Stimulated activated CD4-positive, alpha-beta T cell treated with anti-CD3 and anti-CD28 coated beads, TNF-alpha, amount 100 ng/mL, for 48 hours (primary cell): ENCODE measurements at regions not wholly inside any gene's neighbourhood (a gene's known extent, or its start where the extent isn't known, plus 50 kb on each side); places are given as distances from the start of the nearest gene placed in this dataset.

ENCODE experiments used
- DNase-seq, 3 donors: peaks; one replicate each; pipeline ENCODE4 v3.0.0-alpha.2; 2020; ENCODE audit warnings: low read depth in 3 of 3

- no peak for DNase-seq
Observed at GRCh38 chr18:72470391-72470790, 73.8 kb downstream of the CBLN2 start.

GRCh38 chr18:72468021-72468710 is 76.0 kb downstream of the CBLN2 start:
- DNase-seq, result no peak

- DNase-seq, result no peak
Observed at GRCh38 chr18:72460210-72460680, 83.9 kb downstream of the CBLN2 start.

GRCh38 chr18:72458271-72458670 is 85.9 kb downstream of the CBLN2 start:
- no peak for DNase-seq

- no peak for DNase-seq
Observed at GRCh38 chr18:72456802-72457201, 87.3 kb downstream of the CBLN2 start.

GRCh38 chr18:72452328-72452727 is 91.8 kb downstream of the CBLN2 start:
- no peak for DNase-seq

GRCh38 chr18:72444798-72445155 is 99.4 kb downstream of the CBLN2 start:
- no peak for DNase-seq

- DNase-seq, result no peak
Observed at GRCh38 chr18:72444111-72444797, 99.9 kb downstream of the CBLN2 start.

GRCh38 chr18:72436401-72436800 is 107.7 kb downstream of the CBLN2 start:
- DNase-seq, result no peak

GRCh38 chr18:72433756-72434155 is 110.4 kb downstream of the CBLN2 start:
- no peak for DNase-seq

GRCh38 chr18:72427721-72428120 is 116.4 kb downstream of the CBLN2 start:
- no peak for DNase-seq

- DNase-seq, result no peak
Observed at GRCh38 chr18:72419914-72420313, 124.2 kb downstream of the CBLN2 start.

GRCh38 chr18:72412927-72413326 is 131.2 kb downstream of the CBLN2 start:
- DNase-seq, result no peak

GRCh38 chr18:72411261-72411660 is 132.9 kb downstream of the CBLN2 start:
- no peak for DNase-seq

GRCh38 chr18:72410399-72410798 is 133.7 kb downstream of the CBLN2 start:
- no peak for DNase-seq

- DNase-seq, result no peak
Observed at GRCh38 chr18:72409903-72410302, 134.2 kb downstream of the CBLN2 start.

GRCh38 chr18:72407048-72407447 is 137.1 kb downstream of the CBLN2 start:
- no peak for DNase-seq

- DNase-seq, result no peak
Observed at GRCh38 chr18:72391951-72392350, 152.2 kb downstream of the CBLN2 start.

GRCh38 chr18:72391427-72391826 is 152.7 kb downstream of the CBLN2 start:
- DNase-seq, result no peak

GRCh38 chr18:72378016-72378415 is 166.1 kb downstream of the CBLN2 start:
- no peak for DNase-seq

- no peak for DNase-seq
Observed at GRCh38 chr18:72376256-72376655, 167.9 kb downstream of the CBLN2 start.

- DNase-seq, result no peak
Observed at GRCh38 chr18:72375618-72376017, 168.5 kb downstream of the CBLN2 start.

- DNase-seq, result no peak
Observed at GRCh38 chr18:72372076-72372475, 172.1 kb downstream of the CBLN2 start.

GRCh38 chr18:72368308-72368707 is 175.8 kb downstream of the CBLN2 start:
- DNase-seq, result no peak
